WTC11 (cell line): ENCODE measurements at regions not wholly inside any gene's neighbourhood (a gene's known extent, or its start where the extent isn't known, plus 50 kb on each side); places are given as distances from the start of the nearest gene placed in this dataset.

Source experiments
- ATAC-seq: fragments of 200-7000 bp; cut with Tn5 transposase; 2 replicates; pipeline ENCODE4 v1.10.0; 2021; ENCODE audit warnings: mild to moderate bottlenecking, moderate library complexity
- CTCF ChIA-PET: fragments of 300-600 bp; sonication (Branson Sonifier 250); formaldehyde crosslinking; loops from one replicate; lab custom pipeline; 2021; ENCODE audit warnings: antibody characterized with exemption; lab: Charles Lee
- POLR2A ChIA-PET: fragments of 350-600 bp; sonication (Branson Sonifier 250); formaldehyde crosslinking; loops from one replicate; lab custom pipeline; 2021; ENCODE audit warnings: antibody characterized with exemption; lab: Charles Lee
- DNase-seq: peaks from one replicate; pipeline ENCODE4 v3.0.0; 2021; ENCODE audit warnings: low spot score
- H3K27ac Mint-ChIP-seq: 2 replicates; pipeline ENCODE4 v1.8.0; 2021; ENCODE audit warnings: mixed read lengths
- H3K27me3 Mint-ChIP-seq: 2 replicates; pipeline ENCODE4 v1.8.0; 2021; ENCODE audit warnings: low read depth, mild to moderate bottlenecking, moderate library complexity, mixed read lengths
- H3K36me3 Mint-ChIP-seq: 2 replicates; pipeline ENCODE4 v1.8.0; 2021; ENCODE audit warnings: mixed read lengths
- H3K4me1 Mint-ChIP-seq: 2 replicates; pipeline ENCODE4 v1.8.0; 2022; ENCODE audit warnings: mixed read lengths
- H3K4me3 Mint-ChIP-seq: 2 replicates; pipeline ENCODE4 v1.8.0; 2021; ENCODE audit warnings: mild to moderate bottlenecking, moderate library complexity, mixed read lengths
- H3K9me3 Mint-ChIP-seq: 2 replicates; pipeline ENCODE4 v1.8.0; 2021; ENCODE audit warnings: mixed read lengths
- CBFB ChIP-seq: sonication (generic); formaldehyde crosslinking; IDR thresholded peaks from 2 replicates; pipeline ENCODE4 v1.8.1; 2022; ENCODE audit warnings: mild to moderate bottlenecking, low read depth, missing genetic modification reagents
- CREB1 ChIP-seq: sonication (generic); formaldehyde crosslinking; IDR thresholded peaks from 2 replicates; pipeline ENCODE4 v1.8.0; 2023; ENCODE audit warnings: mild to moderate bottlenecking, missing genetic modification reagents
- CREM ChIP-seq: sonication (generic); formaldehyde crosslinking; IDR thresholded peaks from 2 replicates; pipeline ENCODE4 v1.8.1; 2022; ENCODE audit warnings: mild to moderate bottlenecking, missing genetic modification reagents, moderate library complexity
- ELF4 ChIP-seq: sonication (generic); formaldehyde crosslinking; IDR thresholded peaks from 2 replicates; pipeline ENCODE4 v1.8.1; 2022; ENCODE audit warnings: low read depth, mild to moderate bottlenecking, moderate library complexity, missing genetic modification reagents
- GTF2I ChIP-seq: fragments of 250-450 bp; sonication (Bioruptor Pico); conservative IDR thresholded peaks from 2 replicates; pipeline ENCODE4 v1.4.0; 2021; ENCODE audit warnings: mild to moderate bottlenecking
- MYBL2 ChIP-seq: sonication (generic); formaldehyde crosslinking; IDR thresholded peaks from 2 replicates; pipeline ENCODE4 v1.8.1; 2023; ENCODE audit warnings: mild to moderate bottlenecking, moderate library complexity, missing genetic modification reagents
- NFATC4 ChIP-seq: fragments of 250-450 bp; sonication (Bioruptor Pico); IDR thresholded peaks from 2 replicates; pipeline ENCODE4 v1.9.0; 2021; ENCODE audit warnings: mild to moderate bottlenecking
- NR2C2 ChIP-seq: sonication (generic); formaldehyde crosslinking; IDR thresholded peaks from 2 replicates; pipeline ENCODE4 v1.8.0; 2022; ENCODE audit warnings: mild to moderate bottlenecking, missing genetic modification reagents
- OVOL2 ChIP-seq: fragments of 250-450 bp; sonication (Bioruptor Pico); IDR thresholded peaks from 2 replicates; pipeline ENCODE4 v1.9.0; 2021; ENCODE audit warnings: mild to moderate bottlenecking, borderline replicate concordance
- TCF7 ChIP-seq: sonication (generic); formaldehyde crosslinking; IDR thresholded peaks from 2 replicates; pipeline ENCODE4 v1.8.0; 2022; ENCODE audit warnings: mild to moderate bottlenecking, low read depth, missing genetic modification reagents, moderate library complexity
- ZNF396 ChIP-seq: fragments of 250-450 bp; sonication (Bioruptor Pico); IDR thresholded peaks from 2 replicates; pipeline ENCODE4 v1.8.0; 2021; ENCODE audit warnings: mild to moderate bottlenecking, moderate library complexity, borderline replicate concordance
- TF ChIP-seq, protein P1 (sequence below): sonication (generic); formaldehyde crosslinking; IDR thresholded peaks from 2 replicates; pipeline ENCODE4 v1.8.0; 2023; ENCODE audit warnings: missing genetic modification reagents, mild to moderate bottlenecking, borderline replicate concordance
- TF ChIP-seq, protein P2 (sequence below): sonication (generic); formaldehyde crosslinking; IDR thresholded peaks from 2 replicates; pipeline ENCODE4 v1.8.1; 2022; ENCODE audit warnings: low read depth, missing genetic modification reagents, borderline replicate concordance
- TF ChIP-seq, protein P3 (sequence below): sonication (generic); formaldehyde crosslinking; IDR thresholded peaks from 2 replicates; pipeline ENCODE4 v1.8.0; 2022; ENCODE audit warnings: missing genetic modification reagents
- TF ChIP-seq, protein P4 (sequence below): sonication (generic); formaldehyde crosslinking; IDR thresholded peaks from 2 replicates; pipeline ENCODE4 v1.8.1; 2023; ENCODE audit warnings: mild to moderate bottlenecking, missing genetic modification reagents

GRCh38 chr9:87085521-87085920 is 138.2 kb upstream of the GAS1 start:
- no peak overlapping the region for H3K27ac Mint-ChIP-seq
- no peaks in the 10 kb centered on the region; the same call in 1 of the 2 replicates for H3K27me3 Mint-ChIP-seq
- no peak overlapping the region for H3K4me3 Mint-ChIP-seq
- CTCF ChIA-PET, result no interaction called here
- 0 out of 2 replicates have a peak, but pooled peaks cover 2% of the 10 kb centered on the region for H3K36me3 Mint-ChIP-seq
- TF ChIP-seq NR2C2 (CRISPR knock-in tag), result no peak
- no peak for TF ChIP-seq NFATC4 (CRISPR knock-in tag)
- TF ChIP-seq, protein P1, sequence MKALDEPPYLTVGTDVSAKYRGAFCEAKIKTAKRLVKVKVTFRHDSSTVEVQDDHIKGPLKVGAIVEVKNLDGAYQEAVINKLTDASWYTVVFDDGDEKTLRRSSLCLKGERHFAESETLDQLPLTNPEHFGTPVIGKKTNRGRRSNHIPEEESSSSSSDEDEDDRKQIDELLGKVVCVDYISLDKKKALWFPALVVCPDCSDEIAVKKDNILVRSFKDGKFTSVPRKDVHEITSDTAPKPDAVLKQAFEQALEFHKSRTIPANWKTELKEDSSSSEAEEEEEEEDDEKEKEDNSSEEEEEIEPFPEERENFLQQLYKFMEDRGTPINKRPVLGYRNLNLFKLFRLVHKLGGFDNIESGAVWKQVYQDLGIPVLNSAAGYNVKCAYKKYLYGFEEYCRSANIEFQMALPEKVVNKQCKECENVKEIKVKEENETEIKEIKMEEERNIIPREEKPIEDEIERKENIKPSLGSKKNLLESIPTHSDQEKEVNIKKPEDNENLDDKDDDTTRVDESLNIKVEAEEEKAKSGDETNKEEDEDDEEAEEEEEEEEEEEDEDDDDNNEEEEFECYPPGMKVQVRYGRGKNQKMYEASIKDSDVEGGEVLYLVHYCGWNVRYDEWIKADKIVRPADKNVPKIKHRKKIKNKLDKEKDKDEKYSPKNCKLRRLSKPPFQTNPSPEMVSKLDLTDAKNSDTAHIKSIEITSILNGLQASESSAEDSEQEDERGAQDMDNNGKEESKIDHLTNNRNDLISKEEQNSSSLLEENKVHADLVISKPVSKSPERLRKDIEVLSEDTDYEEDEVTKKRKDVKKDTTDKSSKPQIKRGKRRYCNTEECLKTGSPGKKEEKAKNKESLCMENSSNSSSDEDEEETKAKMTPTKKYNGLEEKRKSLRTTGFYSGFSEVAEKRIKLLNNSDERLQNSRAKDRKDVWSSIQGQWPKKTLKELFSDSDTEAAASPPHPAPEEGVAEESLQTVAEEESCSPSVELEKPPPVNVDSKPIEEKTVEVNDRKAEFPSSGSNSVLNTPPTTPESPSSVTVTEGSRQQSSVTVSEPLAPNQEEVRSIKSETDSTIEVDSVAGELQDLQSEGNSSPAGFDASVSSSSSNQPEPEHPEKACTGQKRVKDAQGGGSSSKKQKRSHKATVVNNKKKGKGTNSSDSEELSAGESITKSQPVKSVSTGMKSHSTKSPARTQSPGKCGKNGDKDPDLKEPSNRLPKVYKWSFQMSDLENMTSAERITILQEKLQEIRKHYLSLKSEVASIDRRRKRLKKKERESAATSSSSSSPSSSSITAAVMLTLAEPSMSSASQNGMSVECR, result no peak
- TF ChIP-seq, protein P2, sequence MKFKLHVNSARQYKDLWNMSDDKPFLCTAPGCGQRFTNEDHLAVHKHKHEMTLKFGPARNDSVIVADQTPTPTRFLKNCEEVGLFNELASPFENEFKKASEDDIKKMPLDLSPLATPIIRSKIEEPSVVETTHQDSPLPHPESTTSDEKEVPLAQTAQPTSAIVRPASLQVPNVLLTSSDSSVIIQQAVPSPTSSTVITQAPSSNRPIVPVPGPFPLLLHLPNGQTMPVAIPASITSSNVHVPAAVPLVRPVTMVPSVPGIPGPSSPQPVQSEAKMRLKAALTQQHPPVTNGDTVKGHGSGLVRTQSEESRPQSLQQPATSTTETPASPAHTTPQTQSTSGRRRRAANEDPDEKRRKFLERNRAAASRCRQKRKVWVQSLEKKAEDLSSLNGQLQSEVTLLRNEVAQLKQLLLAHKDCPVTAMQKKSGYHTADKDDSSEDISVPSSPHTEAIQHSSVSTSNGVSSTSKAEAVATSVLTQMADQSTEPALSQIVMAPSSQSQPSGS (CRISPR knock-in tag), result no peak
- no peak for DNase-seq
- ATAC-seq, result no peak
- H3K4me1 Mint-ChIP-seq, result no peaks in the 10 kb centered on the region
- POLR2A ChIA-PET, result no interaction called here
- H3K9me3 Mint-ChIP-seq, result peaks cover 11% of the 10 kb centered on the region

GRCh38 chr9:87086221-87086818 is 139.0 kb upstream of the GAS1 start:
- H3K27me3 Mint-ChIP-seq, result no peaks in the 10 kb centered on the region
- no peak overlapping the region for H3K4me3 Mint-ChIP-seq
- CTCF ChIA-PET, result no interaction called here
- no peak for TF ChIP-seq ELF4 (CRISPR knock-in tag)
- no peak for TF ChIP-seq MYBL2 (CRISPR knock-in tag)
- TF ChIP-seq, protein P3, sequence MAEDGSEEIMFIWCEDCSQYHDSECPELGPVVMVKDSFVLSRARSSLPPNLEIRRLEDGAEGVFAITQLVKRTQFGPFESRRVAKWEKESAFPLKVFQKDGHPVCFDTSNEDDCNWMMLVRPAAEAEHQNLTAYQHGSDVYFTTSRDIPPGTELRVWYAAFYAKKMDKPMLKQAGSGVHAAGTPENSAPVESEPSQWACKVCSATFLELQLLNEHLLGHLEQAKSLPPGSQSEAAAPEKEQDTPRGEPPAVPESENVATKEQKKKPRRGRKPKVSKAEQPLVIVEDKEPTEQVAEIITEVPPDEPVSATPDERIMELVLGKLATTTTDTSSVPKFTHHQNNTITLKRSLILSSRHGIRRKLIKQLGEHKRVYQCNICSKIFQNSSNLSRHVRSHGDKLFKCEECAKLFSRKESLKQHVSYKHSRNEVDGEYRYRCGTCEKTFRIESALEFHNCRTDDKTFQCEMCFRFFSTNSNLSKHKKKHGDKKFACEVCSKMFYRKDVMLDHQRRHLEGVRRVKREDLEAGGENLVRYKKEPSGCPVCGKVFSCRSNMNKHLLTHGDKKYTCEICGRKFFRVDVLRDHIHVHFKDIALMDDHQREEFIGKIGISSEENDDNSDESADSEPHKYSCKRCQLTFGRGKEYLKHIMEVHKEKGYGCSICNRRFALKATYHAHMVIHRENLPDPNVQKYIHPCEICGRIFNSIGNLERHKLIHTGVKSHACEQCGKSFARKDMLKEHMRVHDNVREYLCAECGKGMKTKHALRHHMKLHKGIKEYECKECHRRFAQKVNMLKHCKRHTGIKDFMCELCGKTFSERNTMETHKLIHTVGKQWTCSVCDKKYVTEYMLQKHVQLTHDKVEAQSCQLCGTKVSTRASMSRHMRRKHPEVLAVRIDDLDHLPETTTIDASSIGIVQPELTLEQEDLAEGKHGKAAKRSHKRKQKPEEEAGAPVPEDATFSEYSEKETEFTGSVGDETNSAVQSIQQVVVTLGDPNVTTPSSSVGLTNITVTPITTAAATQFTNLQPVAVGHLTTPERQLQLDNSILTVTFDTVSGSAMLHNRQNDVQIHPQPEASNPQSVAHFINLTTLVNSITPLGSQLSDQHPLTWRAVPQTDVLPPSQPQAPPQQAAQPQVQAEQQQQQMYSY (CRISPR knock-in tag), result no peak
- no peak for TF ChIP-seq TCF7 (CRISPR knock-in tag)
- no peak for TF ChIP-seq ZNF396 (CRISPR knock-in tag)
- TF ChIP-seq CREM, result no peak
- TF ChIP-seq CBFB (CRISPR knock-in tag), result no peak
- TF ChIP-seq CREB1, result no peak
- TF ChIP-seq, protein P4, sequence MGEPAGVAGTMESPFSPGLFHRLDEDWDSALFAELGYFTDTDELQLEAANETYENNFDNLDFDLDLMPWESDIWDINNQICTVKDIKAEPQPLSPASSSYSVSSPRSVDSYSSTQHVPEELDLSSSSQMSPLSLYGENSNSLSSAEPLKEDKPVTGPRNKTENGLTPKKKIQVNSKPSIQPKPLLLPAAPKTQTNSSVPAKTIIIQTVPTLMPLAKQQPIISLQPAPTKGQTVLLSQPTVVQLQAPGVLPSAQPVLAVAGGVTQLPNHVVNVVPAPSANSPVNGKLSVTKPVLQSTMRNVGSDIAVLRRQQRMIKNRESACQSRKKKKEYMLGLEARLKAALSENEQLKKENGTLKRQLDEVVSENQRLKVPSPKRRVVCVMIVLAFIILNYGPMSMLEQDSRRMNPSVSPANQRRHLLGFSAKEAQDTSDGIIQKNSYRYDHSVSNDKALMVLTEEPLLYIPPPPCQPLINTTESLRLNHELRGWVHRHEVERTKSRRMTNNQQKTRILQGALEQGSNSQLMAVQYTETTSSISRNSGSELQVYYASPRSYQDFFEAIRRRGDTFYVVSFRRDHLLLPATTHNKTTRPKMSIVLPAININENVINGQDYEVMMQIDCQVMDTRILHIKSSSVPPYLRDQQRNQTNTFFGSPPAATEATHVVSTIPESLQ, result no peak
- TF ChIP-seq OVOL2, result no peak
- no peak for TF ChIP-seq NFATC4 (CRISPR knock-in tag)
- TF ChIP-seq GTF2I (CRISPR knock-in tag), result no peak
- no peaks in the 10 kb centered on the region for H3K36me3 Mint-ChIP-seq
- POLR2A ChIA-PET, result no interaction called here
- H3K27ac Mint-ChIP-seq, result no peak overlapping the region
- no peaks in the 10 kb centered on the region for H3K4me1 Mint-ChIP-seq
- DNase-seq (no peak), ATAC-seq (no peak)
- H3K9me3 Mint-ChIP-seq, result peaks cover 9% of the 10 kb centered on the region
